ENCODE measurements at regions not wholly inside any gene's neighbourhood (a gene's known extent, or its start where the extent isn't known, plus 50 kb on each side); places are given as distances from the start of the nearest gene placed in this dataset.

DNA sequence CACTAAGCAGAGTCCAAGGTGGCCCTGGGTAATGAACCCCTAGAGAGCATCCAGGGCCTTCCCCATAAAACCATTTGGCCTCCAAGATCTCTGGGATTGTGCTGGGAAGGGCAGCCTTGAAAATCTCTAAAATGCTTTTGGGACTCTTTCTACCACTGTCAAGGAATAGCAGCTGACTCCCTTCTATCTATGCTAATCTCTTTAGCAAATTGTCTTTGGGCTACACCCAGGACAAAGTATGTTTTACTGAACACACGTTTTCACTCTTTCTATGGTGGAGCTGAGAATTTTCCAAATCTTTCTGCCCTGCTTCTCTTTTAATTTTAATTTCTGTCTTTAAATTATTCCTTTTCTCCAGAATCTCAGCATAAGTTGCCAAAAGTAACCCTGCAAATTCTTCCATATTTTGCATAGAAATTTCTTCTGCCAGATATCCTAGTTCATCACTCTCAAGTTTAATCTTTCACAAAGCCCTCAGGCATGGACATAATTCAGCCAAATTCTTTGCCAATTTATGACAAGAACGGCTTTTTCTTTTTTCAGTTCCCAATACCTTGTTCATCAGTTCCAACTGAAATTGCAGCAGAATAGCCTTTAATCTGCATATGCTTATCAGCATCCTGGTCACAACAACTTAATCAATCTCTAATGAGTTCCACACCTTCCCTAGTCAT lies 687.0 kb upstream of the ADGRL4 start:
- DNase-seq (ENCODE audit: low spot score in 2 of 2) = no peak
- H3K27ac ChIP-seq = no peak overlapping the region
- intact Hi-C loops (cut with DNase I; ENCODE audit: low total_unique reads) = no loop called here
- no peaks in the 10 kb centered on the region for H3K36me3 ChIP-seq
- no peak overlapping the region for H3K4me3 ChIP-seq
- no peak for TF ChIP-seq POLR2AphosphoS5 (IDR thresholded peaks at IDR 0.05)
- TF ChIP-seq, protein P1, sequence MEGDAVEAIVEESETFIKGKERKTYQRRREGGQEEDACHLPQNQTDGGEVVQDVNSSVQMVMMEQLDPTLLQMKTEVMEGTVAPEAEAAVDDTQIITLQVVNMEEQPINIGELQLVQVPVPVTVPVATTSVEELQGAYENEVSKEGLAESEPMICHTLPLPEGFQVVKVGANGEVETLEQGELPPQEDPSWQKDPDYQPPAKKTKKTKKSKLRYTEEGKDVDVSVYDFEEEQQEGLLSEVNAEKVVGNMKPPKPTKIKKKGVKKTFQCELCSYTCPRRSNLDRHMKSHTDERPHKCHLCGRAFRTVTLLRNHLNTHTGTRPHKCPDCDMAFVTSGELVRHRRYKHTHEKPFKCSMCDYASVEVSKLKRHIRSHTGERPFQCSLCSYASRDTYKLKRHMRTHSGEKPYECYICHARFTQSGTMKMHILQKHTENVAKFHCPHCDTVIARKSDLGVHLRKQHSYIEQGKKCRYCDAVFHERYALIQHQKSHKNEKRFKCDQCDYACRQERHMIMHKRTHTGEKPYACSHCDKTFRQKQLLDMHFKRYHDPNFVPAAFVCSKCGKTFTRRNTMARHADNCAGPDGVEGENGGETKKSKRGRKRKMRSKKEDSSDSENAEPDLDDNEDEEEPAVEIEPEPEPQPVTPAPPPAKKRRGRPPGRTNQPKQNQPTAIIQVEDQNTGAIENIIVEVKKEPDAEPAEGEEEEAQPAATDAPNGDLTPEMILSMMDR (IDR thresholded peaks at IDR 0.05) = no peak
- TF ChIP-seq POLR2A (IDR thresholded peaks at IDR 0.05) = no peak
- no peaks in the 10 kb centered on the region for H3K9me3 ChIP-seq
- H3K27me3 ChIP-seq = no peaks in the 10 kb centered on the region
- no peaks in the 10 kb centered on the region for H3K4me1 ChIP-seq

DNA sequence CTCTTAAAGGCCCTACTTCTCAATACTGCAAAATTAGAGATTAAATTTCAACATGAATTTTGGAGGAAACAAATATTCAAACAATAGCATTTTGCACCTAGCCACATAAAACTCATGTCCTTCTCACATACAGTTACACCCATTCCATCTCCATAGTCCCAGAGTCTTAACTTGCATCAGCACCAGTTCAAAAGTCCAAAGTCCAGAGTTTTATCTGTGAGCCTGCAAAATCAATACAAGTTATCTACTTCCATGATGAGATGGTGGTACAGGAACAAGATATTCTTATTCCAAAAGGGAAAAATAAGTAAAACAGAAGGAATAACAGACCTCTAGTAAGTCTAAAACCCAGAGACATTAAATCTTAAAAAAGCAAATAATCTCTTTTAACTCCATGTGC lies 686.0 kb upstream of the ADGRL4 start:
- Histone ChIP-seq H3K9me3 (no peaks in the 10 kb centered on the region), H3K27ac (no peak overlapping the region), H3K4me1 (no peaks in the 10 kb centered on the region), H3K4me3 (no peak overlapping the region), H3K36me3 (no peaks in the 10 kb centered on the region), H3K27me3 (no peaks in the 10 kb centered on the region)
- intact Hi-C loops (cut with DNase I; ENCODE audit: low total_unique reads) = no loop called here
- TF ChIP-seq, protein P1 (IDR thresholded peaks at IDR 0.05) = no peak
- TF ChIP-seq POLR2A (IDR thresholded peaks at IDR 0.05) (no peak), POLR2AphosphoS5 (IDR thresholded peaks at IDR 0.05) (no peak)
- no peak for DNase-seq (ENCODE audit: low spot score in 2 of 2)

DNA sequence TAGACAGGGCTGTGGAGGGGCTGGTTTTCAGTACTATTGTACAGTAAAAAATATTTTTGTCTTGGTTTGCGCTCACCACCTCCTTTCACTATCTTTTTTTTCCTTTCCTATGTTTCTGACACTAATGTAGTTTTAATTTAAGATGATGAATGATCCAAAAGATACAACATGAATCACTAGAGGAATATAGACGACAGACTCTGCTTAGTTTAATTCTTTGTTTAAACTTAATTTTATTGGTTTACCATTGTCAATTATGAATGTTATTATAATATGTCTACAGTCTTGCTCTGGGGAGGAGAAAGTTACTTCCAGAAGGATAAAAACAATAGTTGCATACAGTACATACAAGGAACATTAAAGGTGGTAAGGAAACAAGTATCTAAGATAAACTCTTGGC lies 682.4 kb upstream of the ADGRL4 start:
- no peaks in the 10 kb centered on the region for H3K36me3 ChIP-seq
- no peak overlapping the region for H3K4me3 ChIP-seq
- no peak overlapping the region for H3K27ac ChIP-seq
- no peak for DNase-seq (ENCODE audit: low spot score in 2 of 2)
- no peaks in the 10 kb centered on the region for H3K9me3 ChIP-seq
- TF ChIP-seq, protein P1 (IDR thresholded peaks at IDR 0.05) = no peak
- no peak for TF ChIP-seq POLR2A (IDR thresholded peaks at IDR 0.05)
- no peak for TF ChIP-seq POLR2AphosphoS5 (IDR thresholded peaks at IDR 0.05)
- H3K27me3 ChIP-seq = no peaks in the 10 kb centered on the region
- no peaks in the 10 kb centered on the region for H3K4me1 ChIP-seq
- intact Hi-C loops (cut with DNase I; ENCODE audit: low total_unique reads) = no loop called here

DNA sequence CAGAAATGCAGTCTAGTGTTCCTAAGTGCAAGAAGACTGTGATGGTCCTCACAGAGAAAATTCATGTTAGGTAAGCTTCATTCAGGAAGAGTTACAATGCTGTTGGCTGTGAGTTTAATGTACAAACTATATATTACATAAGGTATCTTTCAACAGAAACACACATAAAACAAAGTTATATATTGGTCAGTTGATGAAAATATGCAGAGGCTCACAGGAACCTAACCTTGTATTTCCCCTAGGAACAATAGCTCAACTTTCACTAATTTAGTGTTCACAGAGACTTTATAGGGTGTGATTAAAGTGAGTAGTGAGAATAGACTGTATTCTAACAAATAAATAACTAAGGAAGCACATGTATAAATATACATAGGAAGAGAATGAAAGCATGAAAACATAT lies 676.9 kb upstream of the ADGRL4 start:
- TF ChIP-seq POLR2A (IDR thresholded peaks at IDR 0.05) (no peak), POLR2AphosphoS5 (IDR thresholded peaks at IDR 0.05) (no peak)
- TF ChIP-seq, protein P1 (IDR thresholded peaks at IDR 0.05) = no peak
- Histone ChIP-seq H3K4me1 (no peaks in the 10 kb centered on the region), H3K9me3 (peaks cover 0 to 10% of the 10 kb centered on the region in 2 donors), H3K27ac (no peak overlapping the region), H3K36me3 (no peaks in the 10 kb centered on the region), H3K27me3 (no peaks in the 10 kb centered on the region), H3K4me3 (no peak overlapping the region)
- DNase-seq (ENCODE audit: low spot score in 2 of 2) = no peak
- intact Hi-C loops (cut with DNase I; ENCODE audit: low total_unique reads) = no loop called here

DNA sequence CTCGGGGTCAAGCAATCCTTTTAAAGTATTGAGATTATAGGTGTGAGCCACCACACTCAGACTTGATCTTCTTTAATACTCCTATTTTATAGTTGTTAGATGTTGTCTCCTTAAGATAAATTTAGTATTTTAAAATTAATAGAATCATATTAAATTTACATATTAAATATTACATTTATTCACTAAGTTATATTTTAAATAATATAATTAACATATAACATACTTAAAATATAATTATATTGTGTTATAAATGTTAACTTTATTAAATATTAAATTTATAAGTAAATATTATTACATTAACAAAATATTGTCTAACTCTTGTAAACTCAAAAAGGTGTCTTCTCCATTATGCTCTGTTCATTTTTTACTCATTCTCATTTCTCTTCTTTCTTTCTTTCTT lies 675.9 kb upstream of the ADGRL4 start:
- no peak for TF ChIP-seq POLR2AphosphoS5 (IDR thresholded peaks at IDR 0.05)
- TF ChIP-seq, protein P1 (IDR thresholded peaks at IDR 0.05) = no peak
- no peak for TF ChIP-seq POLR2A (IDR thresholded peaks at IDR 0.05)
- intact Hi-C loops (cut with DNase I; ENCODE audit: low total_unique reads) = no loop called here
- H3K27me3 ChIP-seq = no peaks in the 10 kb centered on the region

More for the DNA sequence above, 675.9 kb upstream of the ADGRL4 start:
- H3K27ac ChIP-seq = no peak overlapping the region
- peaks cover 0 to 10% of the 10 kb centered on the region in 2 donors for H3K9me3 ChIP-seq
- H3K4me3 ChIP-seq = no peak overlapping the region
- H3K36me3 ChIP-seq = no peaks in the 10 kb centered on the region
- no peaks in the 10 kb centered on the region for H3K4me1 ChIP-seq
- no peak for DNase-seq (ENCODE audit: low spot score in 2 of 2)

Measured in breast epithelium (tissue), 4 donors.